CD4-positive, alpha-beta T cell (primary cell): ENCODE measurements at regions not wholly inside any gene's neighbourhood (a gene's known extent, or its start where the extent isn't known, plus 50 kb on each side); places are given as distances from the start of the nearest gene placed in this dataset.

Experiments
- ATAC-seq: fragments of 200-7000 bp; cut with Tn5 transposase; one replicate; pipeline ENCODE4 v1.10.0; 2022; ENCODE audit warnings: mild to moderate bottlenecking; ENCODE audit not compliant: poor library complexity
- CTCF ChIA-PET: fragments of 350-600 bp; sonication (Branson Sonifier 250); formaldehyde crosslinking; loops from one replicate; lab custom pipeline; 2021; ENCODE audit warnings: antibody characterized with exemption, inconsistent platforms; lab: Charles Lee
- POLR2A ChIA-PET: fragments of 350-600 bp; sonication (Branson Sonifier 250); formaldehyde crosslinking; loops from one replicate; lab custom pipeline; 2021; ENCODE audit warnings: antibody characterized with exemption, inconsistent platforms; lab: Charles Lee
- DNase-seq, 14 experiments: peaks; one replicate each; pipeline ENCODE4 v3.0.0-alpha.2; 2013 to 2020; ENCODE audit warnings: mixed read lengths in 2 of 14
- H3K27ac ChIP-seq, 2 donors: one replicate each; pipeline versions ENCODE4 v1.5.1 to v1.7.0; 2013; ENCODE audit warnings: low read length in 2 of 2, low read depth in 1 of 2, mild to moderate bottlenecking in 1 of 2
- H3K27me3 ChIP-seq, 2 experiments: 1 replicate in 1 of 2; 2 replicates in 1 of 2; pipeline versions ENCODE4 v1.6.1 to v1.7.0; 2013; ENCODE audit warnings: low read length in 2 of 2, control low read depth in 1 of 2, mild to moderate bottlenecking in 1 of 2, moderate library complexity in 1 of 2; ENCODE audit not compliant: insufficient read depth in 2 of 2, control insufficient read depth in 1 of 2
- H3K36me3 ChIP-seq: one replicate; pipeline ENCODE4 v1.6.1; 2013; ENCODE audit warnings: low read length, control low read depth; ENCODE audit not compliant: insufficient read depth
- H3K4me1 ChIP-seq: one replicate; pipeline ENCODE4 v1.6.1; 2013; ENCODE audit warnings: low read length, control low read depth; ENCODE audit not compliant: insufficient read depth
- H3K4me3 ChIP-seq: one replicate; pipeline ENCODE4 v1.5.1; 2013; ENCODE audit warnings: mild to moderate bottlenecking, low read length, moderate library complexity
- H3K9me3 ChIP-seq, 2 experiments: 1 replicate in 1 of 2; 2 replicates in 1 of 2; pipeline versions ENCODE4 v1.6.1 to v1.7.0; 2013; ENCODE audit warnings: low read length in 2 of 2, mild to moderate bottlenecking in 2 of 2, control low read depth in 1 of 2, moderate library complexity in 1 of 2; ENCODE audit not compliant: control insufficient read depth in 1 of 2, insufficient read depth in 1 of 2
- H3K27ac Mint-ChIP-seq: one replicate; pipeline ENCODE4 v1.8.0; 2020; ENCODE audit warnings: mixed read lengths
- H3K27me3 Mint-ChIP-seq: one replicate; pipeline ENCODE4 v1.8.0; 2021; ENCODE audit warnings: mixed read lengths
- H3K36me3 Mint-ChIP-seq: one replicate; pipeline ENCODE4 v1.8.0; 2021; ENCODE audit warnings: low read depth, mixed read lengths
- H3K4me1 Mint-ChIP-seq: one replicate; pipeline ENCODE4 v1.8.0; 2021; ENCODE audit warnings: low read depth, mixed read lengths
- H3K4me3 Mint-ChIP-seq: one replicate; pipeline ENCODE4 v1.8.0; 2020; ENCODE audit warnings: mild to moderate bottlenecking, mixed read lengths
- H3K9me3 Mint-ChIP-seq: one replicate; pipeline ENCODE4 v1.8.0; 2020; ENCODE audit warnings: mixed read lengths
- intact Hi-C, 2 experiments: fragments of 100-400 bp; cut with DNase I in 1 of 2; cut with micrococcal nuclease in 1 of 2; formaldehyde crosslinking; loops; one replicate each; pipeline versions ENCODE4 v1.15.1 to v1.9.0; 2023 to 2025; cut with DNase I, micrococcal nuclease
- TF ChIP-seq, protein P1 (sequence below): fragments of 200-600 bp; IDR thresholded peaks from one replicate; pipeline ENCODE4 v1.8.0; 2022; ENCODE audit warnings: antibody characterized with exemption, mild to moderate bottlenecking

GRCh38 chr22:48658871-48659270 is 1168.8 kb downstream of the BRD1 start:
- ATAC-seq (no peak), DNase-seq (no peak)
- H3K36me3 Mint-ChIP-seq = no peaks in the 10 kb centered on the region
- peaks cover 6 to 43% of the 10 kb centered on the region in 2 experiments for H3K9me3 ChIP-seq
- TF ChIP-seq, protein P1, sequence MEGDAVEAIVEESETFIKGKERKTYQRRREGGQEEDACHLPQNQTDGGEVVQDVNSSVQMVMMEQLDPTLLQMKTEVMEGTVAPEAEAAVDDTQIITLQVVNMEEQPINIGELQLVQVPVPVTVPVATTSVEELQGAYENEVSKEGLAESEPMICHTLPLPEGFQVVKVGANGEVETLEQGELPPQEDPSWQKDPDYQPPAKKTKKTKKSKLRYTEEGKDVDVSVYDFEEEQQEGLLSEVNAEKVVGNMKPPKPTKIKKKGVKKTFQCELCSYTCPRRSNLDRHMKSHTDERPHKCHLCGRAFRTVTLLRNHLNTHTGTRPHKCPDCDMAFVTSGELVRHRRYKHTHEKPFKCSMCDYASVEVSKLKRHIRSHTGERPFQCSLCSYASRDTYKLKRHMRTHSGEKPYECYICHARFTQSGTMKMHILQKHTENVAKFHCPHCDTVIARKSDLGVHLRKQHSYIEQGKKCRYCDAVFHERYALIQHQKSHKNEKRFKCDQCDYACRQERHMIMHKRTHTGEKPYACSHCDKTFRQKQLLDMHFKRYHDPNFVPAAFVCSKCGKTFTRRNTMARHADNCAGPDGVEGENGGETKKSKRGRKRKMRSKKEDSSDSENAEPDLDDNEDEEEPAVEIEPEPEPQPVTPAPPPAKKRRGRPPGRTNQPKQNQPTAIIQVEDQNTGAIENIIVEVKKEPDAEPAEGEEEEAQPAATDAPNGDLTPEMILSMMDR = no peak
- H3K27ac ChIP-seq = no peak overlapping the region
- H3K4me1 ChIP-seq = no peaks in the 10 kb centered on the region
- intact Hi-C loops = no loop called here
- no peaks in the 10 kb centered on the region for H3K36me3 ChIP-seq
- no peak overlapping the region for H3K4me3 Mint-ChIP-seq
- no peaks in the 10 kb centered on the region for H3K4me1 Mint-ChIP-seq
- no peak overlapping the region for H3K4me3 ChIP-seq
- H3K9me3 Mint-ChIP-seq = no peaks in the 10 kb centered on the region
- ChIA-PET CTCF (no interaction called here), POLR2A (no interaction called here)
- H3K27me3 Mint-ChIP-seq = no peaks in the 10 kb centered on the region
- H3K27ac Mint-ChIP-seq = no peak overlapping the region
- H3K27me3 ChIP-seq = no peaks in the 10 kb centered on the region

DNA sequence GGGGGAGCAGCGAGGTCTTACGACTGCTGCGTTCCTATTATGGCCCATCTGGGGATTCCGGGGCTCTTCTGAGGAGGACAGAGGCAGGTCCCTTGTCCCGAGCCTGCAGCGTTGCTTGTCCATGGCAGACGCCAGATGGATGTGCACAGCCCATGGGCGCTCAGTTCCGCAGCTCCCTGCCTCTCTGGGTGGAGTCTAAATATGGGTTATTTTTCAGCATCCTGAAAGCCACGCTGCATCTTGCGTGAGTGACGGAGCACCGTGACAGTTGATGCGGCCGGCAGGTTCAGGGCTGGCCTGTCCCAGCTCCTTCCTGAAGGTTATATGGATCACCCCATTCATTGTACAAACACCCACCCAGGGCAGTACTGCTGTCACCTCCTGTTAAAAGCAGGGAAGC is 1169.4 kb downstream of the BRD1 start:
- H3K9me3 ChIP-seq = peaks cover 0 to 43% of the 10 kb centered on the region in 2 experiments
- ATAC-seq (no peak), DNase-seq (no peak)
- H3K9me3 Mint-ChIP-seq = no peaks in the 10 kb centered on the region
- H3K36me3 ChIP-seq = no peaks in the 10 kb centered on the region
- CTCF ChIA-PET = no interaction called here
- H3K27ac ChIP-seq = no peak overlapping the region
- H3K27me3 ChIP-seq = no peaks in the 10 kb centered on the region
- TF ChIP-seq, protein P1 = no peak
- H3K4me3 ChIP-seq = no peak overlapping the region
- H3K36me3 Mint-ChIP-seq = no peaks in the 10 kb centered on the region
- H3K4me1 Mint-ChIP-seq = no peaks in the 10 kb centered on the region
- POLR2A ChIA-PET = no interaction called here
- H3K4me1 ChIP-seq = no peaks in the 10 kb centered on the region
- no peak overlapping the region for H3K4me3 Mint-ChIP-seq
- H3K27ac Mint-ChIP-seq = no peak overlapping the region
- intact Hi-C loops = no loop called here
- H3K27me3 Mint-ChIP-seq = no peaks in the 10 kb centered on the region

GRCh38 chr22:48654492-48654891 is 1173.2 kb downstream of the BRD1 start:
- Histone ChIP-seq H3K4me3 (no peak overlapping the region), H3K4me1 (no peaks in the 10 kb centered on the region), H3K9me3 (peaks cover 0 to 21% of the 10 kb centered on the region in 2 experiments), H3K27ac (no peak overlapping the region), H3K36me3 (no peaks in the 10 kb centered on the region), H3K27me3 (no peaks in the 10 kb centered on the region)
- intact Hi-C loops = no loop called here
- Mint-ChIP-seq H3K9me3 (no peaks in the 10 kb centered on the region), H3K36me3 (no peaks in the 10 kb centered on the region), H3K4me1 (no peaks in the 10 kb centered on the region), H3K27ac (no peak overlapping the region), H3K27me3 (no peaks in the 10 kb centered on the region), H3K4me3 (no peak overlapping the region)
- ATAC-seq = no peak
- TF ChIP-seq, protein P1 = no peak
- ChIA-PET POLR2A (no interaction called here), CTCF (no interaction called here)
- DNase-seq = no peak
